Activated naive CD4-positive, alpha-beta T cell treated with anti-CD3 and anti-CD28 coated beads for 36 hours (primary cell): ENCODE measurements at regions not wholly inside any gene's neighbourhood (a gene's known extent, or its start where the extent isn't known, plus 50 kb on each side); places are given as distances from the start of the nearest gene placed in this dataset.

Experiments used
- CTCF ChIA-PET: fragments of 350-600 bp; sonication (Branson Sonifier 250); formaldehyde crosslinking; loops from one replicate; lab custom pipeline; 2021; ENCODE audit warnings: antibody characterized with exemption; lab: Charles Lee
- DNase-seq: peaks from one replicate; pipeline ENCODE4 v3.0.0-alpha.2; 2020
- H3K27ac Mint-ChIP-seq: one replicate; pipeline ENCODE4 v1.8.0; 2021; ENCODE audit warnings: mild to moderate bottlenecking, mixed read lengths
- H3K27me3 Mint-ChIP-seq: one replicate; pipeline ENCODE4 v1.8.0; 2021; ENCODE audit warnings: low read depth, mixed read lengths
- H3K36me3 Mint-ChIP-seq: one replicate; pipeline ENCODE4 v1.8.0; 2021; ENCODE audit warnings: low read depth, mixed read lengths
- H3K4me1 Mint-ChIP-seq: one replicate; pipeline ENCODE4 v1.8.0; 2021; ENCODE audit warnings: low read depth, mixed read lengths
- H3K4me3 Mint-ChIP-seq: one replicate; pipeline ENCODE4 v1.8.0; 2021; ENCODE audit warnings: mild to moderate bottlenecking, moderate library complexity, mixed read lengths
- H3K9me3 Mint-ChIP-seq: one replicate; pipeline ENCODE4 v1.8.0; 2021; ENCODE audit warnings: mixed read lengths
- intact Hi-C: fragments of 100-400 bp; cut with micrococcal nuclease; formaldehyde crosslinking; loops from one replicate; pipeline ENCODE4 v1.15.1; 2023

DNA sequence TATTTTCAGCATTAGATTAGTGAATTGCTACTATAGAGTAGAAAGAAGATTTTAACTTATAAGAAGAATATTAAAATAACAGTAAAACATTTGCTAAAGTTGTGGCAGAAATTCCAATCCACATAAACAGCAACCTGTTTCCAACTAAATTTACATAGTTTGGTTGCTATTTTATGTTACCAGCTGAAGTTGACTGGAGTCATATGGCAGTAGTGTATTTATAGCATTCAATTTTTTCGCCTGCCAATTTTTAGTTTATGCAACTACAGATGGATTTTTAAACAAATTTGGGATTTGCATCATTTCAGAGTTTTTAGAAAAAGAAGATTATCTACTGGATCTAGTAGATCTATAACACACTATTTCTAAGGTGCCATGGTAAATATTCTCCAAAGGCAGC, 332.5 kb upstream of the BCHE start:
- Mint-ChIP-seq H3K4me3 (no peak overlapping the region), H3K9me3 (peaks cover 5% of the 10 kb centered on the region), H3K36me3 (no peaks in the 10 kb centered on the region), H3K27ac (no peak overlapping the region), H3K4me1 (no peaks in the 10 kb centered on the region), H3K27me3 (no peaks in the 10 kb centered on the region)
- DNase-seq, result no peak
- CTCF ChIA-PET, result no interaction called here
- intact Hi-C loops, result no loop called here

DNA sequence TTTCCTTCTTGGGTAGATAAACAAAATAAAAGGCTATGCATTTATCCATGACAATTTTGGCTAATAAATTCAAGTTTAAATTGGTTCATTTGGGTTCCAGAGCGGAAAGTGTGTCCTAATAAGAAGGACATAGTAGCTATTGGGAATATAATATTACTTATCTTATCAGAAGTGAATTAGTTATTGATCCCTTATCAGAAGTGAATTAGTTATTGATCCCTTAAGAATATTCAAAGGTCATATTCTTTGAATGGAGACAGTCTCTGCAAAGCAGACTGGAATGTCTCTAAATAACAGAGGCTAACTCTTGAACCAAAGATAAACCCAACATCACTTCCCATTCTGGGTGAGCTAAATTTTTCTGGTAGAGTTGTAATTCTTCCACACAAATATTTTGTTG, 290.7 kb upstream of the BCHE start:
- H3K9me3 Mint-ChIP-seq, result peaks cover 7% of the 10 kb centered on the region
- intact Hi-C loops, result no loop called here
- no peak overlapping the region for H3K4me3 Mint-ChIP-seq
- CTCF ChIA-PET, result no interaction called here
- H3K4me1 Mint-ChIP-seq, result no peaks in the 10 kb centered on the region
- H3K27ac Mint-ChIP-seq, result no peak overlapping the region
- no peaks in the 10 kb centered on the region for H3K36me3 Mint-ChIP-seq
- no peaks in the 10 kb centered on the region for H3K27me3 Mint-ChIP-seq
- DNase-seq, result no peak

DNA sequence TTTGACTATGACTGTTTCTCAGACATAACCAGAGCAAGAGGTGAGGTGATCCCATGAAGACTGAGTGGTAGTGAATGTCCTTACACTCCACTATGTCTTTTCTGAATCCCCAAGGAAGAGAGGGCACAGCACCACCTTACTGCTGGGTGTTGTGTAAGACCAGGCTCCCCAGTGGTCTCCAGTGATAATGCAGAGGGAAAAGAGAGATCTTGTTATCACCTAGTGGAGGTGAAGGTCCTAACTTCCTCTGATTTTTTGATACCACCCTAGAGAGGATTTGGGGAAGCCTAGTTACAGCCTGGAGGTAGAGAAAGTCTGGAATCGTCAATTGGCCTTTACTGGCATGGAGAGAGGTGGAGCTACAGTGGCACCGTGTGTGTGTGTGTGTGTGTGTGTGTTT, 288.0 kb upstream of the BCHE start:
- H3K27me3 Mint-ChIP-seq, result no peaks in the 10 kb centered on the region
- CTCF ChIA-PET, result interaction anchor here (0.6 kb wide), 1 partner anchor 445 kb away, joined by 3 read pairs; no protein-coding TSS in a partner anchor
- DNase-seq, result no peak

DNA sequence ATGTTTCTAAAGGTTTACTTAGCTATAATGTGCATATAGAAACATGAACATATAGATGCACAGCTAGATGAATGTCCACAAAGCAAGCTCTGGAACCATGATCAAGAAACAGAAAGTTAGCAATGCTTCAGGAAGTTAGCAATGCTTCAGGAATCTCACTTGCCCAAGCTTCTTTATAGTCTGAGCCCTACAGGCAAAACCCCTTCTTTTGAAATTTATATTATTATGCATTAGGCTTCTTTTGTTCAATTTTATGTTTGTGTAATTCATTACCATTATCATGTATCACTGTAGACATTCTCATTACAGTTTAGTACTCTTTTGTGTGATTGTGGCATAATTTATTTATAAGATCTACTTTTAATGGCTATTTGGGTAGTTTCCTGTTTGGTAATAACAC, 286.4 kb upstream of the BCHE start:
- no peaks in the 10 kb centered on the region for H3K36me3 Mint-ChIP-seq
- H3K4me1 Mint-ChIP-seq, result no peaks in the 10 kb centered on the region
- H3K9me3 Mint-ChIP-seq, result peaks cover 4% of the 10 kb centered on the region
- CTCF ChIA-PET, result no interaction called here
- no peaks in the 10 kb centered on the region for H3K27me3 Mint-ChIP-seq
- no peak overlapping the region for H3K27ac Mint-ChIP-seq
- intact Hi-C loops, result no loop called here
- no peak overlapping the region for H3K4me3 Mint-ChIP-seq
- DNase-seq, result no peak

More for the DNA sequence above, 288.0 kb upstream of the BCHE start:
- Mint-ChIP-seq H3K27ac (no peak overlapping the region), H3K9me3 (peaks cover 6% of the 10 kb centered on the region), H3K36me3 (no peaks in the 10 kb centered on the region), H3K4me1 (no peaks in the 10 kb centered on the region), H3K4me3 (no peak overlapping the region)
- intact Hi-C loops, result no loop called here

DNA sequence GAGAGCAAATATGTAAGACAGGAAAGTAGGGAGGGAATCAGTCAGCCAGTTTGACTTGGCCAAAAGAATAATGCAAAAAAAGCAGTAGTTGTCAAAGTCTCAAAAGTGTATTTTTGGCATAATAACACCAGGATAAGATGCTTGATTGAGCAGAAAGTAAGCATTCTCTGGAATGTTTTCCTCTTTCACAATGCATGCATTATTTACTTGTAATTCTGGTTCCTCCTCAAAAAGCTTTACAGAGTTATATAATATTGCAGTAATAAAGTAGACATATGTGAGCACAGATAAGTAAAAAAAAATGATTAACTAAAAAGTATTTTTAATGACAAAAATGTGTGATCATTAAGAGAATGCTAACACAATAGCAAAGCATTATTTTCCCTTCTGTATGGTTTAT, 285.9 kb upstream of the BCHE start:
- intact Hi-C loops, result no loop called here
- Mint-ChIP-seq H3K27ac (no peak overlapping the region), H3K27me3 (no peaks in the 10 kb centered on the region), H3K9me3 (peaks cover 4% of the 10 kb centered on the region), H3K36me3 (no peaks in the 10 kb centered on the region), H3K4me3 (no peak overlapping the region), H3K4me1 (no peaks in the 10 kb centered on the region)
- CTCF ChIA-PET, result no interaction called here
- no peak for DNase-seq

DNA sequence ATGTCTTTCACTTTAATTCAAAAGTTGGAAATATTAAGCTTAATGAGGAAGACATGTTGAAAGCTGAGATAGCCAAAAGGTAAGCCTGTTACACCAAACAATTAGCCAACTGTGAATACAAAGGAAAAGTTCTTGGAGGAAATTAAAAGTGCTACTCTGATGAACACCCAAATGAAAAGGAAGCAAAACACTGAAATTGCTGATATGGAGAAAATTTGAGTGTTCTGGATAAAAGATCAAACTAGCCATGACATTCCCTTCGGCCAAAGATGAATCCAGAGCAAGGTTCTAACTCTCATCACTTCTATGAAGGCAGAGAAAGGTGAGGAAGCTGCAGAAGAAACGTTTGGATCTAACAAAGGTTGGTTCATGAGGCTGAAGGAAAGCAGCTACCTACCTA, 280.8 kb upstream of the BCHE start:
- CTCF ChIA-PET, result no interaction called here
- H3K4me1 Mint-ChIP-seq, result no peaks in the 10 kb centered on the region

DNA sequence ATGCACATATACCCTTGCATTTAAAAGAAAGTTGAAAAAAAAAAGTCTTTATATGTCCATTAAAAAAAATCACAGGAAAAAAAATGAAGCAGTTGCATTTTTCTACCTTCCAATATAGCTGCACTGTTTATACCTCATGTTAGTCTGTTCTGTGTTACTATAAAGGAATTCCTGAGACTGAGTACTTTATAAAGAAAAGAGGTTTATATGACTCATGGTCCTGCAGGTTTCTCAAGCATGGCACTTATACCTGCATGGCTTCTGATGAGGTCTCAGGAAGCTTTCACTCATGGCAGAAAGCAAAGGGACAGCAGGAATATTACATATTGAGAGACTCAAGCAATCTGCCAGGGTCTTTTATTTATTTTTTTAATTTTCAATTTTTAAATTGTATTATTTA, 277.2 kb upstream of the BCHE start:
- Mint-ChIP-seq H3K4me1 (no peaks in the 10 kb centered on the region), H3K27me3 (no peaks in the 10 kb centered on the region), H3K36me3 (no peaks in the 10 kb centered on the region), H3K4me3 (no peak overlapping the region), H3K9me3 (no peaks in the 10 kb centered on the region), H3K27ac (no peak overlapping the region)
- CTCF ChIA-PET, result no interaction called here
- no peak for DNase-seq
- intact Hi-C loops, result no loop called here

More for the DNA sequence above, 280.8 kb upstream of the BCHE start:
- DNase-seq, result no peak
- intact Hi-C loops, result no loop called here
- Mint-ChIP-seq H3K27me3 (no peaks in the 10 kb centered on the region), H3K27ac (no peak overlapping the region), H3K36me3 (no peaks in the 10 kb centered on the region), H3K9me3 (peaks cover 2% of the 10 kb centered on the region), H3K4me3 (no peak overlapping the region)

DNA sequence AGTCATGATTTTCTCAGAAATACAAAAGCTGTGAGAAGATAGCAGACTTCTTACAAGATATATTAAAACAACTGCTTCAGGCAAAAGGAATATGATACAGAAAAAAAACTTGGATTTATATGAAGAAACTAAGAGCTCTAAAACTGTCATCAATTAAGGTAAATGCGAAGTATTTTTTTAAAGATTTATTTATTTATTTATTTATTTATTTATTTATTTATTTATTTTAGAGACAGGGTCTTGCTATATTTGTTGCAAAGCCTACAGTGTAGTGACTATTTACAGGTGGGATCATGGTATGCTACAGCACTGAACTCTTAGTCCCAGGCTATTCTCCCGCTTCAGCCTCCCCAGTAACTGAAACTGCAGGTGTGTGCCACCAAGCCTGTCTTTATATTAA, 274.3 kb upstream of the BCHE start:
- intact Hi-C loops, result no loop called here
- Mint-ChIP-seq H3K4me1 (no peaks in the 10 kb centered on the region), H3K27me3 (no peaks in the 10 kb centered on the region), H3K9me3 (no peaks in the 10 kb centered on the region), H3K36me3 (no peaks in the 10 kb centered on the region), H3K4me3 (no peak overlapping the region), H3K27ac (no peak overlapping the region)
- CTCF ChIA-PET, result no interaction called here
- DNase-seq, result no peak

DNA sequence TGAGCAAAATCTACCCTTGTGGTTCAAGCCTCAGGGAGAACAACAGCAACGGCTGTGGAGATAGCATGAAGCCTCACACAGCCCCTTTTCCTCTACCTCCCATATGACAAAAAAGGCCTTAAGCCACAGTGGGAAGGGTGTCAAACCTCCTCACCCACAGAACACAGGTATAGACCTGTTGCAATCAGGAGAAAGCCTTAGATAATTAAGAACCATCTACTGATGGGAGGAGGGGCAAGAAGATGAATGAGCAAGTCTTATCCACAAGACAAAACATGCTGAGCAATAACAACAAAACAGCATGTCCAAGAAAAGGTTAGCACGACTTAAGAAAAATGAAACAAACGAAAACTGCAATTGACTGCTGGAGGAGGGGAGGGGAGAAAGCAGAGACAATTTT, 272.9 kb upstream of the BCHE start:
- Mint-ChIP-seq H3K4me1 (no peaks in the 10 kb centered on the region), H3K27ac (no peak overlapping the region), H3K36me3 (no peaks in the 10 kb centered on the region), H3K4me3 (no peak overlapping the region), H3K9me3 (no peaks in the 10 kb centered on the region), H3K27me3 (no peaks in the 10 kb centered on the region)
- intact Hi-C loops, result no loop called here
- CTCF ChIA-PET, result no interaction called here
- no peak for DNase-seq

DNA sequence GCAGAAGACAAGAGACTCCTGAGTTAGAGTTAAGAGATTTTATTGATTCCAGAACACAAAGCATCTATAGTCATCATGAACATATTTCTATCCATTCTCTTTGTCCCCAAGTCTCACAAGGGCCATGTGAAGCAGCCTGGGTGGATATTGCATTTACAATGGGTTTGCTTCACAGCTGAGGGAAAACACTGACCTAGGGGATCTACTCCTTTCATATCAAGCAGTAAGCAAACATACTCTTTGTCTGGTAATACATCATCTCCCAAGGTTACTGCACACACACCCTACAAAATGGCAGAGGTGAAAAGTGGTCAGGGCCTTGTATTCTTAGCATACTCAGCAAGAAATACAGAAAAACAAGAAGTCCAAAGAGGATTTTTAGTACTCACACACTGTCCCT, 267.7 kb upstream of the BCHE start:
- no peak overlapping the region for H3K27ac Mint-ChIP-seq
- CTCF ChIA-PET, result no interaction called here
- H3K27me3 Mint-ChIP-seq, result no peaks in the 10 kb centered on the region
- peaks cover 2% of the 10 kb centered on the region for H3K9me3 Mint-ChIP-seq
- no peak overlapping the region for H3K4me3 Mint-ChIP-seq
- no peaks in the 10 kb centered on the region for H3K4me1 Mint-ChIP-seq
- intact Hi-C loops, result no loop called here
- no peak for DNase-seq
- no peaks in the 10 kb centered on the region for H3K36me3 Mint-ChIP-seq

DNA sequence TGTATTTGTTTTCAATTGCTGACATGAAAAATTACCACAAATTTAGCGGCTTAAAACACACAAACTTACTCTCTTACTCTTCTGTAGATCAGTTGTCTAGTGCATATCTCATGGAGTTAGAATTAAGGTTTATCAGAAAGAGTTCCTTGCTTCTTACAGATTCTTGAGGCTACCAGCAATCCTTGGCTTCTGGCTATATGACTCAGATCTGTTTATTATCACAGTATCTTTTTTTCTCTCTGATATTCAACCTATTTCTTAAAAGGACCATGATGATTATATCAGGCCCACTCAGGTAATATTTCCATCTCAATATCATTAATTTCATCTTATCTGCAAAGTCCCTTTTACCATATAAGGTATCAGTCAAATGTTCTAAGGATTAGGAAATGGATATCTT, 263.5 kb upstream of the BCHE start:
- CTCF ChIA-PET, result no interaction called here
- peaks cover 6% of the 10 kb centered on the region for H3K9me3 Mint-ChIP-seq
- intact Hi-C loops, result no loop called here
- H3K4me3 Mint-ChIP-seq, result no peak overlapping the region
- no peak overlapping the region for H3K27ac Mint-ChIP-seq
- no peak for DNase-seq
- H3K36me3 Mint-ChIP-seq, result no peaks in the 10 kb centered on the region
- H3K27me3 Mint-ChIP-seq, result no peaks in the 10 kb centered on the region
- no peaks in the 10 kb centered on the region for H3K4me1 Mint-ChIP-seq

DNA sequence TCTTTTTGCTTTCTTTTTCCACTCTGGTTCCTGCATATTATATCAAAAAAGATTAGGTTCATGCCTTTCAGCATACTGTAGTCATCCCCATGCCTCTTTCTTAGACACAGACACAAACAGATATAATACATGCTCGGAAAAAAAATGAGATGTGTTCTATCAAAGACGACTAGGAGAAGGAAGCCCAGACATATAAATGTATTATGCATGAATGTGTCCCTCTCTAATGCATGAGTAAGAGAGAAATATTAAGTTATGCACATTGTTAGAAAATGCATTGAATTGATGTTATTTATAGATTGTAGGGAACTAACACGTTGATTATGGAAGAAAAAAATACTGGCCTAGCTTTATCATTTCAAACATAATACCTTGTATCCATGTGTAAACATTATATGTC, 252.4 kb upstream of the BCHE start:
- intact Hi-C loops, result no loop called here
- DNase-seq, result no peak
- Mint-ChIP-seq H3K36me3 (no peaks in the 10 kb centered on the region), H3K4me3 (no peak overlapping the region), H3K9me3 (no peaks in the 10 kb centered on the region), H3K27ac (no peak overlapping the region), H3K4me1 (no peaks in the 10 kb centered on the region), H3K27me3 (no peaks in the 10 kb centered on the region)
- CTCF ChIA-PET, result no interaction called here

DNA sequence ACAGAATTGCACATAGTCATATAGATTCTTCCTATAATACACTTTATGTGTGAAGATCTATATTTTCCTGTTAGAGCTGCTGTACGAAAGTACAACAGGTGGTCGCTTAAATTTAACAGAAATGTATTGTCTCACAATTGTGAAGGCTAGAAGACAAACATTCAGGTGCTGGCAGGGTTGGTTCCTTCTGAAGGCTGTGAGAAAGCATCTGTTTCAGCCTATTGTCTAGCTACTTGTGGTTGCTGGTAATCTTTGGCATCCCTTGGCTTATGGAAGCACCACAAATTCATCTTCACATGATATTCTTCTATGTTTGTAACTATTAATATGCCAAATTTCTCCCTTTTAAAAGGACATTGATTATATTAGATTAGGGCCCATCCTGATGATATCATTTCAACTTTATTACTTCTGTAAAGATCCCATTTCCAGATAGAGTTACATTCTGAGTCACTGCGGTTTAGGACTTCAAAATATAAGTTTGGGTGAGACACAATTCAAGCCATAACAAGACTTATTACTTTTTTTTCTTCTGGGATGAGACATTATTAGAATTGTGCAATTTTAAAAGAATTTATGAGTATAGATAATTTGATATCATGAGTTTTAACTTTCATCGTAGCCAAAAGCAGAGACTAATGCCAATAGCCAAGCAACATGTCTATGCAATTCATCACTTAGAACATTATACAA, 248.1 kb upstream of the BCHE start:
- intact Hi-C loops, result no loop called here
- DNase-seq, result no peak
- CTCF ChIA-PET, result no interaction called here
- no peak overlapping the region for H3K27ac Mint-ChIP-seq
- no peaks in the 10 kb centered on the region for H3K36me3 Mint-ChIP-seq
- H3K4me1 Mint-ChIP-seq, result no peaks in the 10 kb centered on the region
- no peaks in the 10 kb centered on the region for H3K9me3 Mint-ChIP-seq
- H3K4me3 Mint-ChIP-seq, result no peak overlapping the region
- no peaks in the 10 kb centered on the region for H3K27me3 Mint-ChIP-seq
